GM18498 (cell line): ENCODE measurements at regions not wholly inside any gene's neighbourhood (a gene's known extent, or its start where the extent isn't known, plus 50 kb on each side); places are given as distances from the start of the nearest gene placed in this dataset.
A peak's percentile ranks its signal among the peaks of the same experiment; 100 is the strongest.

Experiments used
- ATAC-seq: cut with Tn5 transposase; IDR thresholded peaks from one replicate; pipeline ENCODE4 v1.9.1; 2021; ENCODE audit warnings: mild to moderate bottlenecking, moderate library complexity; ENCODE audit not compliant: unreplicated experiment

DNA sequence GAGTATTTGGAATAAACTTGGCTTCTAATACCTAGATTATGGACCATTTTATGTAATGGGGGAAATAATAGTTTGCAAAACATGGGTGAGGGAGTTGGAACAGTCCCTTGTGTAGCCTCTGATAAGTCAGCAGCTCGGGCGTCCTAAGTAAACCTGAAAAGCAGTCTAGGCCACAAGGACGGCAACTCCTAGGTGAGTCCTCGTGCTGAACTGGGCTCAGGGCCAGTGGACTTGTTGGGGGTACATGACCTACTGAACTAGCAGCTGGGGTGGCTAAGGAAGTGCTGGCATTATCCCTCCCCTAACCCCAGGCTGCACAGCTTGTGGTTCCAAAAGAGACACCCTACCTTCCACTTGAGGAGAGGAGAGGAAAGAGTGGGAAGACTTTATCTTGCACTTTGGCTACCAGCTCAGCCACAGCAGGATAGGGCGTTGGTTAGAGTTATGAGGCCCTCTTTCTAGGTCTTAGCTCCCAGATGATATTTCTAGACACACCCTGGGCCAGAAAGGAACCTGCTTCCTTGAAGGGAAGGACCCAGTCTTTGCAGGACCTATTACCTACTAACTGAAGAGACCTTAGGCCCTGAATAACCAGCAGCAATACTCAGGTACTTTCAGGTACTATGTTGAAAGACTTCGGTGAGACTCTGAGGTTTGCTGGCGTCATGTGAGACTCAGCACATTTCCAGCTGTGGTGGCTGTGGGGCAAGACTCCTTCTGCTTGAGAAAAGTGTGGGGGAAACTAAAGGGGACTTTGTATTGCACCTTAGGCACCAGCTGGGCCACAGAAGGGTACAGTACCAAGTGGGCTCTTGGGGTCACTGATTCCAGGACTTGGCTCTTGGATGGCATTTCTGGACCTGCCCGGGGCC is 71.0 kb downstream of the AQP4 start:
- no peak for ATAC-seq

DNA sequence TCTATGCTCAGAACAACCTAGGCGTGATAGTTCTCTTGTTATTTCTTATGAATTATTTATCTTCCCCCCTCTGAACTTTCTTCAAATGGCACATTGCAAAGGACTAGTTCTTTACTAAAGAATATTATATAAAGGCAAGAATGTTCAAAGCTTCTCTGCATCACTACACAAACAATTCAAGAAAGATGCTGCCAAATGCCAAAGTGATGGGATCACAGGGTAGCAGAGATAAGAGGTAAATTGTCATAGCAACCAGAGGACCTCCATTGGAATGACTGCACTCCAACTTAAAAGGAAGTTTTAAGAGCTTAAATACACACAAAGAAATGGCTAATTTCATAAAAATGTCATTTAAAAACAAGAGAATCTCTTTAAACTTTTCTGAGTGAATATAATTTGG is 72.8 kb downstream of the AQP4 start:
- ATAC-seq: no peak

DNA sequence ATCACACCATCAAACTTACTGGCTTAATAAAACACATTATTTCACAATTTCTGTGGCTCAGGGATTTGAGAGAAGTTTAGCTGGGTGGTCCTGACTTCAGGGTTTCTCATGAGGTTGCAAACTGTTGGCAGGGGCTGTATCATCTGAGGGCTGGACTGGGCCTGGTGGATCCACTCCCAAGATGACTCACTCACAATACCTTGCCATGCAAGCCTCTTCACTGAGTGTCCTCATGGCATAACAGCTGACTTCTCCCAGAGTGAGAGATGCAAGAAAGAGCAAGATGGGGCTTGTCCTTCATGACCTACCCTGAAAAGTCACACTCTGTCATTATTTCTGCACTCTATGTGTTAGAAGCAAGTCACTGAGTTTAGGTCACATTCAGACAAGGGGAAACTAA is 73.8 kb downstream of the AQP4 start:
- ATAC-seq: no peak

DNA sequence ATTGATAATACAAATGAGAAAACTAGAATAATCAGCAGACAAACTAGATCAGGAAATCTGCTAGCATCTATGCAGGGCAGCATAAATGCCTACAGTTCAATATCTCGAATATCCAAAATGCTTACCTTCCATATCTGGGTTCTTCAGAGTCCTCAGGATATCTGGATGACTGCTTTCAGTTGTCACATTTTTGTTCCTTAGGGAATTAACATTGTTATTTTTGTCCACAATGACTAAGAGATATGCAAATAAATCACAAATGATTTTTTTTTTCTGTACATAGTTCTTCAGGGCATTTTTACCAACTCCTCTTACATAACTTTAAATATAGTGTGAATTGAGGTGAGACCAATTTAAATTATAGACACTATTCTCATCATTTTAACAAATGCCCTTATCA is 80.9 kb downstream of the AQP4 start:
- ATAC-seq: no peak

- ATAC-seq: no peak
Measured at GRCh38 chr18:26783170-26783569, 82.3 kb downstream of the AQP4 start.

DNA sequence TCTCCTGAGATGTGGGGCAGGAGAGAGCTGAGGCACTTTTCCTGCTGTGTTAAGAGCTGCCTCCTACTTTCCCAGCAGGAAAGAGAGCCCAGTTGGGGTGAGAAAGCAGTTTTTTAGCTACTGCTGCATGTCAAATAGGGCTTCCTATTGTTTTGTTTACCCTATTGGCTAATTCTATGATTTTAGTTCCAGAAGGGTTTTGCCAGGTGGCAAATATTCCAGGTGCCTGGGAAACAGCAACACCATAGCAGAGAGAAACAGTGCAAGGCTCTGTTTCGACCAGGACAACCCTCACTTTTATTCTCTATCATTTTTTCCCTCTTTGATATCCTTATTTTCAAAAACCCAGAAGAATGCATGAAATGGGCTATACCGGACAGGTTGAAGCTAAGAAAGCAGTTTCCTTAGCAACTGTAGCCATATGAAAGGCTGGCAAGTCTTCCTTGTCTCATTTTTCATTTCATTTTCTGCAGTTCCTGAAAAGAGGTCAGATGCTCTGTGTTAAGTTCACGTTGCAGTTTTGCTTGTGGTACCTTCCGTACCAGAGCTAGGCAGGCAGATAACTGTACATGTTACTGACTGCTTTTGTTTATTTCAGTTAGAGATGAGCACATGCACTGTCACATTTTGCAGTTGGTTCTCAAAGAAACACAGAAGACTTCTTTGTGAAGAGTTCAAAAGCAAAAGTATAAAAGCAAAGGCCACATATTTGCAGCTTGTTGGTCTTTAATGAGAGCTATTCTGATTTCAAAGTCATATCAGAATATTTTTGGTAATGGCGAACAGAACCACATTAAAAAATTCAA is 84.8 kb downstream of the AQP4 start:
- ATAC-seq: peak; percentile 50

DNA sequence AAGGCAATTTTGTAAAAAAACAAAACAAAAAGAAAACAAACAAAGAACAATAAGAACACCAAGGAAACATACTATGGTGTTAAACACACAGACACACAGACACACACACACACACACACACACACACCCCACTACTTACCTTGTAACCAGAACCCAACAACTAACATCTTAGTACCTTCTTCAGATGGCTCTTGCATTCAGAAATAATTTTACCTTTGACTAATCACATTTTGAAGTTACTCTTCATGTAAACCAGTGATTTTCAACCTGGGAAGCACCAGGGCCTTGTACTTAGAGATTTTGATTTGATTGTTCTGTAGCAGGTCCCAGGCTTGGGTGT is 87.5 kb downstream of the AQP4 start:
- no peak for ATAC-seq

DNA sequence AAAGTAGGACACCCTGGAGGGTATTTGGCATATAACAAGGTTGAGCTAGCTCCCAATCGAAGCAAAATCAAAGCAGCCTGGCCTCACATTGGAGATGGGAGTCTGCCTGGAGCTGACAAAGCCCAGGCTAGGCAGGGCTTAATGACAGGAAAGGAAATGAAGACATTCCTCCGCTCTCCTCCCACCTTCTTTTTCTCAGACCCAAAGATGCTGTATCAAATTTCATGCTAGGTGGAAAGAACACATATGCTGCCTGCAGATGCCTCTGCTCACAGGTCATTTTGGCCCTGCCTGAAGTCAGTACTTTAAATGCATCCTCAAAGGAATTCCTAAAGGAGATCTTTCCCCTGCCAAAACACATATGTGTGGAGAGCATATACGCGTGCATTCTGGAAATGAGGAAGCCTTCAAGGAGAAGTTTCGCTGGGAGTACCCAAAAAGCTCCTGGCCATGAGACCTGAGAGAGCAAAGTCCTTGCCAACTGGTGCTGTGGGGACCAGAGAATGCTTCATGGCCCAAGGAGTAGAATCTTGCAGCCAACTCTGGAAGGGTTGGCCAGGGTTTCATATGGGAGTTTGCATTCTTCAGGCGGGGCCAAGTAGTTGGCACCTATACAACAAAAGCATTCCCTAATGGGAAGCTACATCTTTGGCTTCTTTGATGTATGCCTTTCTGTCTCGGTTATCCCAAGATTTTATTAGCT is 88.0 kb downstream of the AQP4 start:
- ATAC-seq: no peak

GRCh38 chr18:26772691-26773090 is 92.8 kb downstream of the AQP4 start:
- no peak for ATAC-seq

GRCh38 chr18:26771524-26771923 is 94.0 kb downstream of the AQP4 start:
- ATAC-seq: no peak

- ATAC-seq: no peak
Measured at GRCh38 chr18:26768385-26768784, 97.1 kb downstream of the AQP4 start.

DNA sequence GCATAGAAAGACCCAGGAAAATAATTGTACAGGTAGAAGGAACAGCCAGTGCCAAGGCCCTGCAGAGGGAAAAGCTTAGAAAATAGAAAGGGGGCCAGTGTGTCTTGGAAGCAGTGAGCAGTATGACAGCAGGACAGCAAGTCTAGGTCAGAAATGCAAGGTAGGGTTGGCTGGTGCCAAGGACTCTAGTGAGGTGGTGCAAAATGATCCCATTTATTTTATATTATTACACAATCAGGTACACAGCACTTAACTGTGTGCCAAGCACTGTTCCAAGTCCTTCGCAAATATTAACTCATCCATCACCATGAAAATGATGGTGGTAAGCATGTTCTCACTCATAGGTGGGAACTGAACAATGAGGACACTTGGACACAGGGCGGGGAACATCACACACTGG is 100.0 kb downstream of the AQP4 start:
- ATAC-seq: no peak

DNA sequence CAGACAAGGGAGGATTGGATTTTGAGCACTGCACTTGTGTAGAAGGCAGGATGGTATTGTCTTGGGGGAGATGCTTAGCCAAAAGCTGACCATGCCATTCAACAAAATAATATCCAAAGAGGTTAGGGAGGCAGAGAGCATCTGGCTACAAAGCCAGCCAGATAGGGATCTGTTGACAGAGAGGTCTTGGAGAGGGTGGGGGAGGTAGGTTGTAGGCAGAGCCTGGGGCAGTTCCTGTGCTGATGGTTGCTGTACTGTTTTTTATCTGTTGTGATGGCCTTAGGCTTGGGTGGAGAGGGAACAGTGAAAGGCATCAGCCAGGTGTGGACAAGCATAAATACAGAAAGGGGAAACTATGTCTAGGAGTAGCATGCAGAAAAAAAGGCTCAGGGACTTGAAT is 100.9 kb downstream of the AQP4 start:
- no peak for ATAC-seq

- no peak for ATAC-seq
Measured at GRCh38 chr18:26764177-26764576, 101.3 kb downstream of the AQP4 start.

- ATAC-seq: no peak
Measured at GRCh38 chr18:26763446-26764110, 101.9 kb downstream of the AQP4 start.

GRCh38 chr18:26757263-26758019 is 108.1 kb downstream of the AQP4 start:
- ATAC-seq: no peak

- no peak for ATAC-seq
Measured at GRCh38 chr18:26756556-26756955, 109.0 kb downstream of the AQP4 start.

- ATAC-seq: no peak
Measured at GRCh38 chr18:26746826-26747475, 118.6 kb downstream of the AQP4 start.

DNA sequence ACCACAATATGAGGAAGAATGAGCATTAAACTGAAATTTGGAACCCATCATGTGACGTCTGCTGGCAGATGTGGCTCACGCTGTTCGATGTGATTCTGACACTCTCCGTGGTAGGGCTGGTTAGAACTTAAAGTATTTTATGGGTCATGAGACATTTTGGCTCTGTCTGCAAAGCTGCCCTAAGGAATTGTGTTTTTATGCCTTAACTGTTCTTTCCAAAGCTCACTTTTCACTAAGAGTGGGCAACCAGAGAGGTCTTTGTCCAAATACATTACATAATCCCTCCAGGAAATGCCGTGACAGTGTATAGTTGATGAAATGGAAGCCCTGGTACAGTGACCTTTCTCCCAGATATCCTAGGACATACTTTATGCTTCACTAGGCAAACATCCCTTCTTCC is 119.1 kb downstream of the AQP4 start:
- ATAC-seq: no peak
